22Rv1 (cell line): ENCODE measurements at regions not wholly inside any gene's neighbourhood (a gene's known extent, or its start where the extent isn't known, plus 50 kb on each side); places are given as distances from the start of the nearest gene placed in this dataset.

Source experiments
- CTCF ChIP-seq: fragments of 450-650 bp; IDR thresholded peaks from 2 replicates; pipeline ENCODE4 v1.5.1; 2017; ENCODE audit warnings: mild to moderate bottlenecking
- ZFX ChIP-seq: fragments of 450-650 bp; IDR thresholded peaks from 2 replicates; pipeline ENCODE4 v1.6.1; 2017; ENCODE audit warnings: antibody characterized with exemption, borderline replicate concordance

GRCh38 chr7:138233189-138233588, 156.9 kb downstream of the AKR1D1 start:
- no peak for TF ChIP-seq CTCF
- TF ChIP-seq ZFX = no peak
